COLO668 (cell line): ENCODE measurements at regions not wholly inside any gene's neighbourhood (a gene's known extent, or its start where the extent isn't known, plus 50 kb on each side); places are given as distances from the start of the nearest gene placed in this dataset.
A peak's percentile ranks its signal among the peaks of the same experiment; 100 is the strongest.
"Not testable (repeated sequence)": the region's sequence is repeated elsewhere in the genome, so short reads cannot be mapped to it uniquely, and the experiment has no call there.

ENCODE experiments used
- DNase-seq: peaks from one replicate; lab custom pipeline; 2025; ENCODE audit not compliant: unreplicated experiment; lab: John Stamatoyannopoulos, UW

- no peak for DNase-seq
Measured at GRCh38 chr5:12615141-12615820, 711.0 kb upstream of the CTNND2 start.

GRCh38 chr5:12614608-12615007, 710.4 kb upstream of the CTNND2 start:
- no peak for DNase-seq

GRCh38 chr5:12611132-12611531, 706.9 kb upstream of the CTNND2 start:
- no peak for DNase-seq

- DNase-seq = not testable (repeated sequence)
Measured at GRCh38 chr5:12607817-12608216, 703.6 kb upstream of the CTNND2 start.

- DNase-seq = no peak
Measured at GRCh38 chr5:12592228-12592627, 688.0 kb upstream of the CTNND2 start.

GRCh38 chr5:12586406-12586805, 682.2 kb upstream of the CTNND2 start:
- no peak for DNase-seq

GRCh38 chr5:12578803-12579202, 674.6 kb upstream of the CTNND2 start:
- DNase-seq = not testable (repeated sequence)

GRCh38 chr5:12576953-12577352, 672.7 kb upstream of the CTNND2 start:
- DNase-seq = not testable (repeated sequence)

GRCh38 chr5:12574298-12575093, 670.2 kb upstream of the CTNND2 start:
- DNase-seq = peak; percentile 20

- DNase-seq = not testable (repeated sequence)
Measured at GRCh38 chr5:12573916-12574297, 669.7 kb upstream of the CTNND2 start.

GRCh38 chr5:12570688-12571087, 666.4 kb upstream of the CTNND2 start:
- DNase-seq = no peak

- no peak for DNase-seq
Measured at GRCh38 chr5:12566441-12566840, 662.2 kb upstream of the CTNND2 start.

GRCh38 chr5:12557012-12557411, 652.8 kb upstream of the CTNND2 start:
- no peak for DNase-seq

GRCh38 chr5:12526113-12526512, 621.9 kb upstream of the CTNND2 start:
- DNase-seq = no peak

GRCh38 chr5:12522116-12522515, 617.9 kb upstream of the CTNND2 start:
- DNase-seq = no peak

GRCh38 chr5:12504983-12505382, 600.7 kb upstream of the CTNND2 start:
- DNase-seq = not testable (repeated sequence)

- DNase-seq = no peak
Measured at GRCh38 chr5:12488161-12488560, 583.9 kb upstream of the CTNND2 start.

GRCh38 chr5:12480487-12480886, 576.2 kb upstream of the CTNND2 start:
- no peak for DNase-seq

GRCh38 chr5:12477554-12477953, 573.3 kb upstream of the CTNND2 start:
- no peak for DNase-seq

GRCh38 chr5:12467799-12468198, 563.6 kb upstream of the CTNND2 start:
- no peak for DNase-seq

GRCh38 chr5:12460493-12461261, 556.4 kb upstream of the CTNND2 start:
- DNase-seq = no peak

- no peak for DNase-seq
Measured at GRCh38 chr5:12459326-12459725, 555.1 kb upstream of the CTNND2 start.
